HFFc6 (cell line): ENCODE measurements at regions not wholly inside any gene's neighbourhood (a gene's known extent, or its start where the extent isn't known, plus 50 kb on each side); places are given as distances from the start of the nearest gene placed in this dataset.

Source experiments
- DNase-seq: peaks from one replicate; pipeline ENCODE4 v3.0.0-alpha.2; 2018
- H3K27ac Mint-ChIP-seq: 2 replicates; pipeline ENCODE4 v1.8.0; 2020; ENCODE audit warnings: mild to moderate bottlenecking, mixed read lengths
- H3K27me3 Mint-ChIP-seq: 2 replicates; pipeline ENCODE4 v1.8.0; 2021; ENCODE audit warnings: mild to moderate bottlenecking, moderate library complexity, mixed read lengths; ENCODE audit not compliant: insufficient read depth
- H3K36me3 Mint-ChIP-seq: 2 replicates; pipeline ENCODE4 v1.8.0; 2021; ENCODE audit warnings: low read depth, mixed read lengths
- H3K4me1 Mint-ChIP-seq: 2 replicates; pipeline ENCODE4 v1.8.0; 2020; ENCODE audit warnings: low read depth, mixed read lengths
- H3K4me3 Mint-ChIP-seq: 2 replicates; pipeline ENCODE4 v1.8.0; 2020; ENCODE audit warnings: mild to moderate bottlenecking, moderate library complexity, mixed read lengths
- H3K9me3 Mint-ChIP-seq: 2 replicates; pipeline ENCODE4 v1.8.0; 2020; ENCODE audit warnings: mild to moderate bottlenecking, mixed read lengths
- TF ChIP-seq, protein P1 (sequence below): fragments of 200-600 bp; sonication (generic); IDR thresholded peaks from 2 replicates; pipeline ENCODE4 v1.5.0; 2021; ENCODE audit warnings: antibody characterized with exemption, mild to moderate bottlenecking

DNA sequence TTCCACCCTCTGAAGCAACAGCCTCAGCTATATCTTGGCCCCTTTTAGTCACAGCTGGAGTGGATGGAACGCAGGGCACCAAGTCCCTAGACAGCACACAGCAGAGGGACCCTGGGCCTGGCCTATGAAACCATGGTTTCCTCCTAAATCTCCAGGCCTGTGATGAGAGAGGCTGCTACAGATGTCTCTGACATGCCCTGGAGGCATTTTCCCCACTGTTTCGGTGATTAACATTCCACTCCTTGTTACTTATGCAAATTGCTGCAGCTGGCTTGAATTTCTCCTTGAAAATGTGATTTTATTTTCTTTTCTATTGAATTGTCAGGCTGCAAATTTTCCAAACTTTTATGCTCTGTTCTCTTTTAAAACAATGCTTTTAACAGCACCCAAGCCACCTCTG is 384.8 kb downstream of the PRR16 start:
- TF ChIP-seq, protein P1, sequence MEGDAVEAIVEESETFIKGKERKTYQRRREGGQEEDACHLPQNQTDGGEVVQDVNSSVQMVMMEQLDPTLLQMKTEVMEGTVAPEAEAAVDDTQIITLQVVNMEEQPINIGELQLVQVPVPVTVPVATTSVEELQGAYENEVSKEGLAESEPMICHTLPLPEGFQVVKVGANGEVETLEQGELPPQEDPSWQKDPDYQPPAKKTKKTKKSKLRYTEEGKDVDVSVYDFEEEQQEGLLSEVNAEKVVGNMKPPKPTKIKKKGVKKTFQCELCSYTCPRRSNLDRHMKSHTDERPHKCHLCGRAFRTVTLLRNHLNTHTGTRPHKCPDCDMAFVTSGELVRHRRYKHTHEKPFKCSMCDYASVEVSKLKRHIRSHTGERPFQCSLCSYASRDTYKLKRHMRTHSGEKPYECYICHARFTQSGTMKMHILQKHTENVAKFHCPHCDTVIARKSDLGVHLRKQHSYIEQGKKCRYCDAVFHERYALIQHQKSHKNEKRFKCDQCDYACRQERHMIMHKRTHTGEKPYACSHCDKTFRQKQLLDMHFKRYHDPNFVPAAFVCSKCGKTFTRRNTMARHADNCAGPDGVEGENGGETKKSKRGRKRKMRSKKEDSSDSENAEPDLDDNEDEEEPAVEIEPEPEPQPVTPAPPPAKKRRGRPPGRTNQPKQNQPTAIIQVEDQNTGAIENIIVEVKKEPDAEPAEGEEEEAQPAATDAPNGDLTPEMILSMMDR, result no peak
- Mint-ChIP-seq H3K27ac (no peak overlapping the region), H3K4me3 (no peak overlapping the region), H3K9me3 (no peaks in the 10 kb centered on the region), H3K4me1 (no peaks in the 10 kb centered on the region), H3K36me3 (no peaks in the 10 kb centered on the region), H3K27me3 (no peaks in the 10 kb centered on the region)
- DNase-seq, result no peak

DNA sequence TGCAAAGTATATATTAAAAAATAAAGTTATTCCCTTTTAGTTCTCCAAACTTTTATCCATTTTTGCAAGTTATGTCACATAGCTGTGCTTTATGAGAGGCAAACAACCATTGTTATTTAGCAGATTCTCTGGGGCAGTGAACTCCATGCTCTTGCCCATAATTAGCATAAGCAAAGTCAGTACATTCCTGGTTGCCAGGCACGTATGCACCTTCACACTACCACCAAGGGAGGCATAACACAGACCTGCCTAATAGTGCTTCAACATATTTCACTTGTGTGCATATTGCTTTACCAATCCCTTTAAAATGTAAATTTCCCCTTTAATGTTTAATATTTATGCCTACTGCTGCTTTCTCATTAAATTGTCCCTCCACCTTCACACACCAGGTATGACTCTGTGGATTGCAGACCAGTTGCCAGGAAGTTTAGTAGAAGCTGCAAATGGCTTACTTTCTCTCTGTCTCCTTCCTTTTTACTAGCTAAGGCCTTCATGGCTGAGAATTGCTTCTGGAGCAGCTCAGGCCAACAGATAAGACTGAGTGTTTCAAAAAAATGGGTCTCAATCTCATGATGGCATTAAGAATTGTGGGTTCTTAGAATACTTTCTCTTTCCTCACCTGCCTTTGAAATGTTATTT is 388.2 kb downstream of the PRR16 start:
- Mint-ChIP-seq H3K27me3 (no peaks in the 10 kb centered on the region), H3K9me3 (no peaks in the 10 kb centered on the region), H3K36me3 (no peaks in the 10 kb centered on the region), H3K27ac (no peak overlapping the region), H3K4me1 (no peaks in the 10 kb centered on the region), H3K4me3 (no peak overlapping the region)
- no peak for DNase-seq
- TF ChIP-seq, protein P1, result no peak

DNA sequence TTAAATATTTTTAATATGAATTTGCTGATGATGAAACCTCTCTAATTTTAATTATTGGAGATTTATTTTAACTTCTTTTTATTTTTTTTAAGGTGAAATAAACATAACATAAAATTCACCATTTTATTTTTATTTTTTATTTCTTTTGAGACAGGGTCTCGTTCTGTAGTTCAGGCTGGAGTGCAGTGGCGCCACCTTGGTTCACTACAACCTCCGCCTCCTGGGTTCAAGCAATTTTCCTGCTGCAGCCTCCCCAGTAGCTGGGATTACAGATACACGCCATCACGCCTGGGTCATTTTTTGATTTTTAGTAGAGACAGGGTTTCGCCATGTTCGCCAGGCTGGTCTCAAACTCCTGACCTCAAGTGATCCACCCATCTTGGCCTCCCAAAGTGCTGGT is 402.9 kb downstream of the PRR16 start:
- no peaks in the 10 kb centered on the region; the same call in 1 of the 2 replicates for H3K27me3 Mint-ChIP-seq
- H3K4me1 Mint-ChIP-seq, result no peaks in the 10 kb centered on the region
- DNase-seq, result no peak
- TF ChIP-seq, protein P1, result no peak
- H3K4me3 Mint-ChIP-seq, result no peak overlapping the region
- no peaks in the 10 kb centered on the region for H3K36me3 Mint-ChIP-seq
- no peak overlapping the region for H3K27ac Mint-ChIP-seq
- H3K9me3 Mint-ChIP-seq, result no peaks in the 10 kb centered on the region

DNA sequence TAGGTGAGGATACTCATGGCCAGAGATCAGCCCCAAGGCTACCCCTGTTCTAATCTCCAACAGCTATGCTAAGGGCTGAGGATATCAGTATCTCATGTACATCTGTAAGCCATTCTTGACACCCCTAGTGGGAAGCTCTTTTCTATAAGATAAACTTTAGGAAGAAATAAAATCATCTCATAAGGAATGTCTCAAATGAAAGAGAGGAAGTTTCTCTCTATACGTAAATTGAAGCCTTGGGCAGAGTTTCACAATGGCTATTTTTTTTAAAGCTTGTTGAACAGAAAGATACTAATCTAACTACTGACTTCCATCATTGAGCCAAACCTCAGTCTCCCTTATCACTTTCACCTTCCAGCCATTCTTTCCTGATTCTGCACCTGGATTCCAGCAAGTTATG is 405.7 kb downstream of the PRR16 start:
- no peaks in the 10 kb centered on the region for H3K4me1 Mint-ChIP-seq
- TF ChIP-seq, protein P1, result no peak
- DNase-seq, result no peak

GRCh38 chr5:120872297-120872696 is 408.2 kb downstream of the PRR16 start:
- TF ChIP-seq, protein P1, result no peak
- H3K4me1 Mint-ChIP-seq, result no peaks in the 10 kb centered on the region
- H3K27ac Mint-ChIP-seq, result no peak overlapping the region
- H3K9me3 Mint-ChIP-seq, result no peaks in the 10 kb centered on the region
- DNase-seq, result no peak
- no peaks in the 10 kb centered on the region for H3K36me3 Mint-ChIP-seq
- H3K4me3 Mint-ChIP-seq, result no peak overlapping the region
- no peaks in the 10 kb centered on the region; the same call in 1 of the 2 replicates for H3K27me3 Mint-ChIP-seq

More for the DNA sequence above, 405.7 kb downstream of the PRR16 start:
- no peaks in the 10 kb centered on the region; the same call in 1 of the 2 replicates for H3K27me3 Mint-ChIP-seq
- no peaks in the 10 kb centered on the region for H3K9me3 Mint-ChIP-seq
- H3K27ac Mint-ChIP-seq, result no peak overlapping the region
- no peaks in the 10 kb centered on the region for H3K36me3 Mint-ChIP-seq
- no peak overlapping the region for H3K4me3 Mint-ChIP-seq
